Endothelial cell (in vitro differentiated cells): ENCODE measurements at regions not wholly inside any gene's neighbourhood (a gene's known extent, or its start where the extent isn't known, plus 50 kb on each side); places are given as distances from the start of the nearest gene placed in this dataset.
"Not testable (repeated sequence)": the region's sequence is repeated elsewhere in the genome, so short reads cannot be mapped to it uniquely, and the experiment has no call there.

Experiments used
- DNase-seq: peaks from one replicate; pipeline ENCODE4 v3.0.0; 2021; ENCODE audit warnings: low spot score
- H3K27ac Mint-ChIP-seq: one replicate; pipeline ENCODE4 v1.8.0; 2021; ENCODE audit warnings: mixed read lengths, inconsistent platforms; ENCODE audit not compliant: unreplicated experiment
- H3K27me3 Mint-ChIP-seq: one replicate; pipeline ENCODE4 v1.8.0; 2021; ENCODE audit warnings: mild to moderate bottlenecking, moderate library complexity, mixed read lengths, inconsistent platforms; ENCODE audit not compliant: unreplicated experiment
- H3K36me3 Mint-ChIP-seq: one replicate; pipeline ENCODE4 v1.8.0; 2021; ENCODE audit warnings: mild to moderate bottlenecking, low read depth, mixed read lengths, inconsistent platforms; ENCODE audit not compliant: unreplicated experiment
- H3K4me1 Mint-ChIP-seq: one replicate; pipeline ENCODE4 v1.8.0; 2021; ENCODE audit warnings: mild to moderate bottlenecking, mixed read lengths, inconsistent platforms; ENCODE audit not compliant: unreplicated experiment
- H3K4me3 Mint-ChIP-seq: one replicate; pipeline ENCODE4 v1.8.0; 2021; ENCODE audit warnings: mild to moderate bottlenecking, mixed read lengths, inconsistent platforms; ENCODE audit not compliant: unreplicated experiment
- H3K9me3 Mint-ChIP-seq: one replicate; pipeline ENCODE4 v1.8.0; 2021; ENCODE audit warnings: mixed read lengths, inconsistent platforms; ENCODE audit not compliant: unreplicated experiment
- CTCF ChIP-seq: fragments of 200-600 bp; sonication (generic); IDR thresholded peaks from one replicate; pipeline ENCODE4 v1.5.0; 2021; ENCODE audit warnings: antibody characterized with exemption; ENCODE audit not compliant: unreplicated experiment

DNA sequence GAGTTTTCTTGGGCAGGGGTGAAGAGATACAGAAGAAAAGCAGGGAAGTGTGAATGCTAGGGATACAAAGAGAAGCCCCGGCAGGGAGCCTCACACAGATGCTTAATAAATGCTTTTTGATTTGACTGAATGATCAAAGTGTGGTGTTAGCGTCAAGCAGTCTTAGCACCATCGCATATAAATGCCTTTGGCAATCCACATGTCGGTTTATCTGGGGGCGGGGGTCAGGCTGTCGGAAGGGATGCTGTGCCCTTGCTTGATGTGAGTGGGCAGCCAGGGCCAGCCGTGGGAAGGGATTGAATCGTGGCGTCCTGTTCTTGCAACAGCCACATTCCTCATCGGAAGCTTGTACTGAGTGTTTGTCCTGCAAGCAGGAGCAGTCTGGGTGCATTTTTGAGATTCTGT is 173.1 kb downstream of the LACC1 start:
- Mint-ChIP-seq H3K4me1 (peaks cover 3% of the 10 kb centered on the region), H3K9me3 (no peaks in the 10 kb centered on the region), H3K27me3 (no peaks in the 10 kb centered on the region), H3K4me3 (no peak overlapping the region), H3K27ac (peak overlapping the region; percentile 61), H3K36me3 (no peaks in the 10 kb centered on the region)
- DNase-seq: peak; percentile 7
- TF ChIP-seq CTCF: no peak

GRCh38 chr13:44053208-44053607 is 173.5 kb downstream of the LACC1 start:
- H3K27ac Mint-ChIP-seq: no peak overlapping the region
- no peak for DNase-seq
- H3K9me3 Mint-ChIP-seq: no peaks in the 10 kb centered on the region
- H3K36me3 Mint-ChIP-seq: no peaks in the 10 kb centered on the region
- no peaks in the 10 kb centered on the region for H3K27me3 Mint-ChIP-seq
- TF ChIP-seq CTCF: no peak
- peaks cover 3% of the 10 kb centered on the region for H3K4me1 Mint-ChIP-seq
- H3K4me3 Mint-ChIP-seq: no peak overlapping the region

GRCh38 chr13:44054525-44054924 is 174.8 kb downstream of the LACC1 start:
- Mint-ChIP-seq H3K36me3 (no peaks in the 10 kb centered on the region), H3K4me3 (no peak overlapping the region), H3K4me1 (peaks cover 3% of the 10 kb centered on the region), H3K27ac (no peak overlapping the region), H3K9me3 (no peaks in the 10 kb centered on the region), H3K27me3 (no peaks in the 10 kb centered on the region)
- DNase-seq: no peak
- no peak for TF ChIP-seq CTCF

- H3K27ac Mint-ChIP-seq, DNase-seq, H3K9me3 Mint-ChIP-seq, H3K4me3 Mint-ChIP-seq, H3K27me3 Mint-ChIP-seq, H3K36me3 Mint-ChIP-seq, H3K4me1 Mint-ChIP-seq: not testable (repeated sequence)
Measured at GRCh38 chr13:44055681-44056080, 176.0 kb downstream of the LACC1 start.

DNA sequence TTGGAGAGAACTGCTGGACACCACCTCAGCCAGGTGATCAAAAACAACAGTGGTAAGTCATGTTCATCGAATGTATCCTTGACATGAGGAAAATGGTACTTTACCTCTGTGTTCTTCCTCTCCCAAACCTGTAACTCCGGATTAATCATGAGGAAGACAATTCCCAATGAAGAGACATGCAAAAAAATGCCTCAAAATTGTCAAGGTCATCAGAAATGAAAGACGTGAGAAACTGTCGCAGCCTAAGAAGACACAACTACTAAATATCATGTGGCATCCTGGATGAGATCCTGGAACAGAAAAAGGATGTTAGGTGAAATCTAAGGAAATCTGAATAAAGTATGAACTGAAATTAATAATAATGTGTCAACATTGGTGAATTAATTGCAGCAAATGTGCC is 178.4 kb downstream of the LACC1 start:
- no peak overlapping the region for H3K27ac Mint-ChIP-seq
- no peak overlapping the region for H3K4me3 Mint-ChIP-seq
- no peaks in the 10 kb centered on the region for H3K27me3 Mint-ChIP-seq

More for the DNA sequence above, 178.4 kb downstream of the LACC1 start:
- no peak for TF ChIP-seq CTCF
- Mint-ChIP-seq H3K36me3 (no peaks in the 10 kb centered on the region), H3K9me3 (no peaks in the 10 kb centered on the region), H3K4me1 (no peaks in the 10 kb centered on the region)
- no peak for DNase-seq
